ENCODE measurements at regions not wholly inside any gene's neighbourhood (a gene's known extent, or its start where the extent isn't known, plus 50 kb on each side); places are given as distances from the start of the nearest gene placed in this dataset.

GRCh38 chr6:1028723-1029122 lies 283.2 kb upstream of the FOXQ1 start:
- TF ChIP-seq CTCF (IDR thresholded peaks at IDR 0.05), result no peak
- no peak for TF ChIP-seq POLR2A (IDR thresholded peaks at IDR 0.05)

All from esophagus squamous epithelium (tissue), 4 donors.